GM21576 (cell line): ENCODE measurements at regions not wholly inside any gene's neighbourhood (a gene's known extent, or its start where the extent isn't known, plus 50 kb on each side); places are given as distances from the start of the nearest gene placed in this dataset.
"Not testable (repeated sequence)": the region's sequence is repeated elsewhere in the genome, so short reads cannot be mapped to it uniquely, and the experiment has no call there.

Source experiments
- ATAC-seq: cut with Tn5 transposase; IDR thresholded peaks from one replicate; pipeline ENCODE4 v1.9.1; 2021; ENCODE audit warnings: mild to moderate bottlenecking, moderate library complexity; ENCODE audit not compliant: unreplicated experiment

DNA sequence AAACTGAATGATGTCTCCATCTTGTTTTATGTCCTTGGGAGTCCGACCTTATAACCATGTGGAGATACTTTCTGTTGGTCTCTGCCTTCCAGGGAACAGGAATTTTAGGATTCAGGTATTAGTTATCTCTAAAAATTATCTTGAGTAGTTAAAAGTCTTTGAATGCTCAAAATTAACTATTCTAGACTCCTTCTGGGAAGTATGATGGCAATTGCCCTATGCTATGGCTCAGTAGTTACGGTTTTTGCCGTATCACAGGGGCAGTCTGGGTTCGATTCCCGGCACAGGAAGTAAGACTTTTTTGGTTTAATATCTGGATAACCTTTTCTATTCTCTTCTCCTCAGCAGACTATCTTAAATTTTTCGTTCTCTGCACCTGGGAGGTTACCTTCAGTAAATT, 708.7 kb upstream of the LRATD1 start:
- no peak for ATAC-seq

- ATAC-seq: no peak
These were observed 690.4 kb upstream of the LRATD1 start for GRCh38 chr2:13942111-13942510.

DNA sequence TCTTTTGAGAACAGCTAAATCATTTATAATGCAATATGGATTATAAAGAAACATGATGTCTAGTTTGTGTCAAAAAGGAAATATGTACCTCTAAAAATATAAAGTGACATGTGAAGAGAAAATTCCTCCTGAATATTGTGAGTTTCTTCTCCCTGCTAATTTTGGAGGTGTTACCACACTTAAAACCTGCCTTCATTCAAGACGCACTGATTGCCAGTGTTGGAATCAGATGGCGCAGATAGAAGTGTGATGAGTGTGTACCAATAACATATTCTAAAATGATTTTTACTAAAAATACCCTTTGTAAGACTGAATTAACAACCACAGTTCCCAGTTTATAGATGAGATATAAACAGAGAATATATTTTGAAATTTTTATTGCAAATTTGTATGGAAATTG, 681.8 kb upstream of the LRATD1 start:
- ATAC-seq: no peak

GRCh38 chr2:13968811-13969210, 663.7 kb upstream of the LRATD1 start:
- ATAC-seq: no peak

GRCh38 chr2:13986119-13986720, 646.3 kb upstream of the LRATD1 start:
- no peak for ATAC-seq

- no peak for ATAC-seq
These were observed 636.0 kb upstream of the LRATD1 start for GRCh38 chr2:13996527-13996926.

DNA sequence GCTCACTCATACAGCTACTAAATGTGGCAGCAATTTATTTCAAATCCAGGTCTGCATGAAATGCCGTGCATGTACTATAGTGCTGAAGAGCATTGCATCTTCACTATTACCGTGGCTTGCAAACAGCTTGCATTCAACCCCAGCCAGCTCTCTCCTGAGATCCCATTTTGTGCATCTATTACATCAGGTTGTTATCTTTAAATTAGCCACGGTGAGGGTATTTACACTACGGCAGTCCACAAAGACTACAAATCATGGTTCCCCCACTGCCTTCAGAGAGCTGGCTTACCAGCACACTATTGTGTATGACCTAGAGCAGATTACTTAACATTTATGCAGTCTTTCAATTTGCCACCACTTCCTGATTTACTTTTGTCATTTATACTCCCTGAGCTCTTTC, 621.3 kb upstream of the LRATD1 start:
- no peak for ATAC-seq

- ATAC-seq: no peak
These were observed 617.3 kb upstream of the LRATD1 start for GRCh38 chr2:14015113-14015630.

- no peak for ATAC-seq
These were observed 616.1 kb upstream of the LRATD1 start for GRCh38 chr2:14016289-14016955.

DNA sequence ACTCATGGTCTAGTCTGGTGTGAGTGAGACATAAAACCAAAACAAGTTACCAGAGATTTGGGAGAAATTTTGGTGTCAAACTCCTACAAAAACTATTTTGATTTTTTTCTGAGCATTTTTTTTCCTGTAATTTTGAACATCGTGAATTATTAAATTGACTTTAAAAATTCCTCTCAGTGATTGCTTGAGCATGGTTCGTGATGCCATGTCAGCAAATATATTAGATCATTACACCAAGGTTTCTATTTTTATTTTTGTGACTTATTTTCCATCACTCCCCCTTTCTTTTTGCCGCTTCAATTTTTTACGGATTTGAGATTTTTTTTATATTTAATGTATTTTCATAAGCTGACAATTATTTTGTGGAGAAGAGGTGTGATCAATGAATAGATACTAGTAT, 613.9 kb upstream of the LRATD1 start:
- no peak for ATAC-seq

DNA sequence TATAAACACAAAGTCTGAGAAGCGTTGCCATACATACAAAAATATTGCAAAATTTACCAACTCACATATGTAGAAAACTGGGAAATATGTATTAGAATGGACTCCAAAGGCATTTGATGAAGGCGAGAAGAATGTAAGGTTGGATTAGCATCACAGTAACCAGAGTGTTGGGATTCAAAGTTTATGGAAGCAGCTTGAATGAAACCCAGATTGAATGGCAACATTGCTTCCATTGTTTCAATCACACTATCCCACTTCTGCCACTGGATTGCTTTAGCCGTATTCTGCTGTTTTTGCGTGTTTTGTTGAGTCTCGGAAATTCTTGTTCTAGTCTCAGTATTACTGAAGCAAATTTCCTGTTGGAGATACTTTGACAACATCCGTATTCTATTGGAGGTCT, 609.0 kb upstream of the LRATD1 start:
- ATAC-seq: no peak

- ATAC-seq: no peak
These were observed 593.4 kb upstream of the LRATD1 start for GRCh38 chr2:14039134-14039533.

DNA sequence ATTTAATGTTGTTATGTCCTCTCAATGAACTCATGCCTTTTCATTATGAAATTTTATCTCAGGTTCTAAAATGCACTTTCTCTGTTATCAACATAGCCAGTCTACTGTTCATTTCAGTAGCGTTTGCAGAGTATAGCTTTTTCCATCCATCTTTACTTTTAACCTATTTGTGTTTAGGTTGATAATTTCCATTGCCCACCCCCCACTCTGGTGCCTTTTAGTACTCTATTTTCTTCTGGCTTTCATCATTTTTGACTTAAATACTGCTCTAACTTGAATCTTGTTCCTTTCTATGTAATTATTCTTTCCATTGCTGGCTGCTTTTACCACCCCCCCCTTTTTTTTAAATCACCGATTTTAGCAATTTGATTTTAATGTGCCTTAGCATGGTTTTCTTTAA, 585.0 kb upstream of the LRATD1 start:
- no peak for ATAC-seq

- ATAC-seq: no peak
These were observed 581.1 kb upstream of the LRATD1 start for GRCh38 chr2:14051401-14051800.

DNA sequence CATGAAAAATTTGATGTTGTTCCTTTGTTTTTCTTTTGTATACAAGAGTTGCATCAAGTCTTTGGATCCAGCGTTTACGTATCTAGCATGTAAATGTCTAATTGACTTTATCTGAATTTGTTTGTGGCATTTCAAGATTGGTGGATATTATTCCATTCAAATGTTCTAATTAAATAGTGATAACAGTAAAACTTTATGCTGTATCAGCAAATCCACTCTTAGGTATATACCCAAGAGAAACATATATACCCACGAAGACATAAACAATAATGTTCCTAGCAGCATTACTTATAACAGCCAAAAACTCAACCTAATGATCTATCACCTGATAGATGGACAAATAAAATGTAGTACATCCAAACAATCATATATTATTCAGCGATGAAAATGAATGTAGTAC, 579.4 kb upstream of the LRATD1 start:
- ATAC-seq: no peak

DNA sequence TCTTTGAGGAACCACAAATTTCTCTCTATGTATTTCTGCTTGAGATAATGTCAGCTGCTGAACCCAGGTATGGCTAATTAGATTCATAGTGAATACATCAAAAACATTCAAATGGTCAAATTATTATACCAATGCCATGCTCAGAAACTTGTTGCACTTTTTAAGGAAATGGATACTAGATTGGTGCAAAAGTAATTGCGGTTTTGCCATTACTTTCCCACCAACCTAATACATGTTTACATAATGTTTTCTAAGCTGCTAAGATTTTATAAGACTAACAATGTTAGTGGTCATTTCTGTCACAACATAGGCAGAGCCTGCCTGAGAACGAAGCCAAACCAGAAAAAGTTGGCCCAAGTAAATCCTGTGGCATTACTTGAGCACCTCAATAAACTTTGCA, 568.2 kb upstream of the LRATD1 start:
- no peak for ATAC-seq

DNA sequence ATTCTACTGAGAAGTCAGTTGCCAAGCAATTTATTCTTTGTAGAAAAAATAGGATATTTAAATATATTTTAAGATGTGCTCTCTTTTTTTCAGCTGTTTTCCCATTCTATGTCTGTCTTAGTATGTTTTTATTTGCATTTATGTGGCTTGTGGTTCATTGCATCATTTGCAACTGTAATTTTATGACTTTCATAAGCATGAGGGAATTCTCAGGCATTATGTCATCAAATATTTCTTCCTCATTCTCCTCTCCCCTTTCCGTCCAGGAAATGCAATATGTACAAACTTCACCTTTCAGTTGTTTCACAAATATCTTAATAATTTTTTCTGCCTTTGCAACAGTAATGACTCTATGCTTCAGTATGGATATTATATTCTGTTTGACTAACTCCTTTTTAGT, 560.2 kb upstream of the LRATD1 start:
- no peak for ATAC-seq

DNA sequence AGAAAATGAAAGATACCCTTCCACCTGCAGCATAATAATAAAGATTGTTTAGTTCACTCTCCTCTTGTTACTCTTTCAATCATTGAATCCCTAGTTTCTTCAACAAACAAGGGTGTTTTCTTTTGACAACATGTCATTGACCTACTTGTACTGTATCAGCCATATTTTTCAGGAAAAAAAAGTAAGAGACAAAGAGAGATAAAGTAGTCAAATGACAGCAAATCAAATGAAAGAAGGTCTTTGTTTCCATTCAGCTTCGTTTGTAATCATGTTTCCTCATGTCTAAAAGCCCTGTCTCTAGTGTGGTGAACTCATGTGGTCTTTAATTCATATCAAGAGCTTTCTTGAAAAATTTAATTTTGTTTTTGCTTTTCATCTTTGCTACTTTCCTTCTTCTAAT, 557.8 kb upstream of the LRATD1 start:
- no peak for ATAC-seq

DNA sequence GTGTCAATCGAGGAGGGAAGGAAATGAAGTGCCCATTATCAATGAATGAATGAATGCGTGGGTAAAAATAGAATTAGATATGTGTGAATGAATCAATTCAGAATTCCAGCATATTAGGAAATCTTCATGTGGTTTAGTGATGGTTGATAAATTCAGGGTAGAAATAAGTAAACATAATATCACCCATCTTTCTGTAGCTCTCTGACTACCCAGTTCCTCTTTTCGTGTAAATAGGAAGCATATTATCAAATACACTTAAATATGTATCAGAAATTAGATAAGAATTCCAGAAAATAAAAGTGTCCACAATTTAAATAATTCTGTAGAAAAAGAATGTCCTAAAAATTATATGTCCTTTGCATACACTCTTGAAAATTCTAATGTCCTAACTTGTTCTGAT, 552.9 kb upstream of the LRATD1 start:
- ATAC-seq: no peak

- no peak for ATAC-seq
These were observed 551.0 kb upstream of the LRATD1 start for GRCh38 chr2:14081521-14081920.

- no peak for ATAC-seq
These were observed 549.9 kb upstream of the LRATD1 start for GRCh38 chr2:14082640-14083039.

- ATAC-seq: no peak
These were observed 537.9 kb upstream of the LRATD1 start for GRCh38 chr2:14094592-14094991.

DNA sequence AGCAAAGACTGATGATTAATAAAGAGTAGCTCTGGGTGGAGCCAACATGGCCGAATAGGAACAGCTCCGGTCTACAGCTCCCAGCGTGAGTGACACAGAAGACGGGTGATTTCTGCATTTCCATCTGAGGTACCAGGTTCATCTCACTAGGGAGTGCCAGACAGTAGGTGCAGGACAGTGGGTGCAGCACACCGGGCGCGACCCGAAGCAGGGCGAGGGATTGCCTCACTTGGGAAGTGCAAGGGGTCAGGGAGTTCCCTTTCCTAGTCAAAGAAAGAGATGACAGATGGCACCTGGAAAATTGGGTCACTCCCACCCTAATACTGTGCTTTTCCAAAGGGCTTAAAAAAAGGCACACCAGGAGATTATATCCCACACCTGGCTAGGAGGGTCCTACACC, 533.4 kb upstream of the LRATD1 start:
- ATAC-seq: not testable (repeated sequence)
